ENCODE measurements at regions not wholly inside any gene's neighbourhood (a gene's known extent, or its start where the extent isn't known, plus 50 kb on each side); places are given as distances from the start of the nearest gene placed in this dataset.

GRCh38 chr1:29704430-29704829 lies 468.1 kb downstream of the PTPRU start:
- no peak for DNase-seq

- no peak for DNase-seq
Observed at GRCh38 chr1:29703596-29704370, 467.5 kb downstream of the PTPRU start.

- DNase-seq = no peak
Observed at GRCh38 chr1:29700491-29700890, 464.2 kb downstream of the PTPRU start.

- DNase-seq = no peak
Observed at GRCh38 chr1:29698626-29699025, 462.3 kb downstream of the PTPRU start.

GRCh38 chr1:29698033-29698432 lies 461.7 kb downstream of the PTPRU start:
- no peak for DNase-seq

- no peak for DNase-seq
Observed at GRCh38 chr1:29697391-29697780, 461.1 kb downstream of the PTPRU start.

GRCh38 chr1:29696656-29697390 lies 460.5 kb downstream of the PTPRU start:
- DNase-seq = no peak

GRCh38 chr1:29695803-29696202 lies 459.5 kb downstream of the PTPRU start:
- no peak for DNase-seq

GRCh38 chr1:29695036-29695435 lies 458.7 kb downstream of the PTPRU start:
- no peak for DNase-seq

- no peak for DNase-seq
Observed at GRCh38 chr1:29691499-29691898, 455.2 kb downstream of the PTPRU start.

- no peak for DNase-seq
Observed at GRCh38 chr1:29690156-29690555, 453.8 kb downstream of the PTPRU start.

GRCh38 chr1:29689372-29690030 lies 453.2 kb downstream of the PTPRU start:
- no peak for DNase-seq

GRCh38 chr1:29688471-29689365 lies 452.4 kb downstream of the PTPRU start:
- no peak for DNase-seq

- DNase-seq = no peak
Observed at GRCh38 chr1:29687601-29688244, 451.4 kb downstream of the PTPRU start.

- no peak for DNase-seq
Observed at GRCh38 chr1:29687166-29687565, 450.8 kb downstream of the PTPRU start.

GRCh38 chr1:29686012-29686930 lies 449.9 kb downstream of the PTPRU start:
- no peak for DNase-seq

GRCh38 chr1:29685387-29685786 lies 449.1 kb downstream of the PTPRU start:
- DNase-seq = no peak

GRCh38 chr1:29684141-29684540 lies 447.8 kb downstream of the PTPRU start:
- DNase-seq = no peak

GRCh38 chr1:29683472-29683871 lies 447.1 kb downstream of the PTPRU start:
- no peak for DNase-seq

- DNase-seq = no peak
Observed at GRCh38 chr1:29682919-29683295, 446.6 kb downstream of the PTPRU start.
